Neural progenitor cell (in vitro differentiated cells): ENCODE measurements at regions not wholly inside any gene's neighbourhood (a gene's known extent, or its start where the extent isn't known, plus 50 kb on each side); places are given as distances from the start of the nearest gene placed in this dataset.
A peak's percentile ranks its signal among the peaks of the same experiment; 100 is the strongest.

Experiments
- DNase-seq: peaks from one replicate; pipeline ENCODE4 v3.0.0-alpha.2; 2016; ENCODE audit warnings: low spot score
- H2AFZ ChIP-seq: fragments of 200-600 bp; sonication (generic); replicated peaks from 2 replicates; pipeline ENCODE4 v1.6.1; 2016; ENCODE audit warnings: antibody characterized with exemption
- H3F3A ChIP-seq: fragments of 200-600 bp; sonication (generic); 2 replicates; pipeline ENCODE4 v1.6.1; 2016; ENCODE audit warnings: antibody characterized with exemption, low read depth
- H3K27ac ChIP-seq: fragments of 200-600 bp; sonication (generic); 2 replicates; pipeline ENCODE4 v1.5.1; 2016; ENCODE audit warnings: mild to moderate bottlenecking
- H3K27me3 ChIP-seq: fragments of 200-600 bp; sonication (generic); 2 replicates; pipeline ENCODE4 v1.6.1; 2016; ENCODE audit warnings: mild to moderate bottlenecking, moderate library complexity
- H3K36me3 ChIP-seq: fragments of 200-600 bp; sonication (generic); 2 replicates; pipeline ENCODE4 v1.5.1; 2016
- H3K4me1 ChIP-seq: fragments of 200-600 bp; sonication (generic); 2 replicates; pipeline ENCODE4 v1.6.1; 2016; ENCODE audit warnings: mixed run types
- H3K4me2 ChIP-seq: fragments of 200-600 bp; sonication (generic); 2 replicates; pipeline ENCODE4 v1.6.1; 2016
- H3K4me3 ChIP-seq: fragments of 200-600 bp; sonication (generic); 2 replicates; pipeline ENCODE4 v1.5.1; 2016
- H3K79me2 ChIP-seq: fragments of 200-600 bp; sonication (generic); 2 replicates; pipeline ENCODE4 v1.6.1; 2016; ENCODE audit warnings: low read depth
- H3K9ac ChIP-seq: fragments of 200-600 bp; sonication (generic); 2 replicates; pipeline ENCODE4 v1.6.1; 2016
- H3K9me3 ChIP-seq: fragments of 200-600 bp; sonication (generic); 2 replicates; pipeline ENCODE4 v1.5.1; 2016; ENCODE audit warnings: low read depth
- H4K20me1 ChIP-seq: fragments of 200-600 bp; sonication (generic); 2 replicates; pipeline ENCODE4 v1.6.1; 2016; ENCODE audit warnings: low read depth
- H3K27ac Mint-ChIP-seq: 3 replicates; pipeline ENCODE4 v1.8.0; 2021; ENCODE audit warnings: mixed read lengths
- H3K27me3 Mint-ChIP-seq: 2 replicates; pipeline ENCODE4 v1.8.0; 2022; ENCODE audit warnings: low read depth, mild to moderate bottlenecking, inconsistent platforms, moderate library complexity, mixed read lengths; ENCODE audit not compliant: insufficient read depth
- H3K36me3 Mint-ChIP-seq: 3 replicates; pipeline ENCODE4 v1.8.0; 2021; ENCODE audit warnings: mixed read lengths
- H3K4me1 Mint-ChIP-seq: 3 replicates; pipeline ENCODE4 v1.8.0; 2021; ENCODE audit warnings: mixed read lengths
- H3K4me3 Mint-ChIP-seq: 3 replicates; pipeline ENCODE4 v1.8.0; 2021; ENCODE audit warnings: mild to moderate bottlenecking, moderate library complexity, mixed read lengths
- H3K9me3 Mint-ChIP-seq: 3 replicates; pipeline ENCODE4 v1.8.0; 2020; ENCODE audit warnings: mixed read lengths
- CTCF ChIP-seq: fragments of 200-600 bp; sonication (generic); IDR thresholded peaks from 2 replicates; pipeline ENCODE4 v1.5.1; 2017; ENCODE audit warnings: antibody characterized with exemption, mild to moderate bottlenecking
- EZH2 ChIP-seq: fragments of 200-600 bp; sonication (generic); IDR thresholded peaks from 2 replicates; pipeline ENCODE4 v1.6.1; 2017; ENCODE audit warnings: antibody characterized with exemption, mild to moderate bottlenecking, moderate library complexity
- EZH2phosphoT487 ChIP-seq: fragments of 200-600 bp; sonication (generic); IDR thresholded peaks from 2 replicates; pipeline ENCODE4 v1.6.1; 2017; ENCODE audit warnings: antibody characterized with exemption

DNA sequence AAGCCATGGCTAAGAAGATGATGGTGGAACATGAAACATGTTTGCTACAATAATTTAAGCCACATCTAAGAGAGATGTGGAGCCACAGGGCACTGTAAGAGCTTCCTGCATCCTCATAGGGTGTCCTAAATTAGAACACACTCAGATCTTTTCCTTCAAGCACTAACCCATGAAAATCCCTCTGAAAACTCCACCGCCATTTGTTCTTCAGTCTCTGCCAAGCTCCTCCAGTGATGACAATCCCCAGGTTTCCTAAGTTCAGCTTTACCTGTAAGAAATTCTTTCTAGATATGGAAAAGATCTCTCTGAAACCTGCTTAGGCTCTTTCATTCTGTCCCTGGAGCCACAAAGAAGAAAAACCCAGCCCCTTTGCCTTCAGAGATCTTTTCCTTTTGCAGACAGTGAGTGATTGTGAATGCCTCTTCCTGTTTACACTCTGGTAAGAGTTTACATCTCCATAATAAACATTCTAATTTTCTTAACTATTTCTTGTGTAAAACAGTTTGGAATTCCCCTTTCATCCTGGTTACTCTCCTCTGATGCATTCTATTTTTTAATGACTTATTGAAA lies 907.2 kb downstream of the VRK1 start:
- Mint-ChIP-seq H3K9me3 (no peaks in the 10 kb centered on the region), H3K4me3 (no peak overlapping the region), H3K4me1 (no peaks in the 10 kb centered on the region), H3K27me3 (no peaks in the 10 kb centered on the region), H3K27ac (no peak overlapping the region), H3K36me3 (no peaks in the 10 kb centered on the region)
- Histone ChIP-seq H4K20me1 (no peaks in the 10 kb centered on the region), H3K9me3 (no peaks in the 10 kb centered on the region), H3K4me2 (no peak overlapping the region), H2AFZ (peak overlapping the region; percentile 50), H3K36me3 (no peaks in the 10 kb centered on the region), H3K9ac (no peak overlapping the region), H3F3A (no peaks in the 10 kb centered on the region), H3K4me1 (no peaks in the 10 kb centered on the region), H3K4me3 (no peak overlapping the region), H3K27me3 (no peaks in the 10 kb centered on the region), H3K27ac (no peak overlapping the region), H3K79me2 (no peaks in the 10 kb centered on the region)
- DNase-seq: no peak
- TF ChIP-seq EZH2phosphoT487: no peak
- no peak for TF ChIP-seq EZH2
- TF ChIP-seq CTCF: no peak

DNA sequence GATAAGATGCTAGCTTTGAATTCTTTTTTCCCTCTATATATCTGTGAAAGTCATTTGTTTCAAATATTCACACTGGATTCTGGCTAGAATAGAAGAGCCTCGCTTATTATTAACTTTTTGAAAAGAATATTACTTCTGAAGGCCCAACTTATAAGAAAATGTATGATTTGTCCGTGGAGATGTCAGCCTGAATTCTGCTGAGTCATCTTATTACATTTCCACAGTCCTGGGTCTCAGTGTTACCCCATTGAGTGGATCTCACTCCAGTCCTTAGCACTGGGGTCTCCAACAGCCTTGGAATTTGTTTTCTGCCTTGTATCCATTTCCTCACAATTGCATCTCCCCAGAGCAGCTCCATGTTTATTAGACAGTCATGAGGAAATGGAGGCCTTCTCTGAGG lies 907.9 kb downstream of the VRK1 start:
- Histone ChIP-seq H3K4me3 (no peak overlapping the region), H3K36me3 (no peaks in the 10 kb centered on the region), H3K27ac (no peak overlapping the region), H3K79me2 (no peaks in the 10 kb centered on the region), H3K9me3 (no peaks in the 10 kb centered on the region), H3K4me1 (no peaks in the 10 kb centered on the region), H3K4me2 (no peak overlapping the region), H4K20me1 (no peaks in the 10 kb centered on the region), H3K27me3 (no peaks in the 10 kb centered on the region), H3K9ac (no peak overlapping the region), H2AFZ (no peak overlapping the region), H3F3A (no peaks in the 10 kb centered on the region)
- Mint-ChIP-seq H3K27ac (no peak overlapping the region), H3K4me1 (no peaks in the 10 kb centered on the region), H3K36me3 (no peaks in the 10 kb centered on the region), H3K27me3 (no peaks in the 10 kb centered on the region), H3K4me3 (no peak overlapping the region), H3K9me3 (no peaks in the 10 kb centered on the region)
- no peak for TF ChIP-seq EZH2phosphoT487
- TF ChIP-seq EZH2: no peak
- TF ChIP-seq CTCF: no peak
- DNase-seq: no peak

- Histone ChIP-seq H3K79me2 (no peaks in the 10 kb centered on the region), H3F3A (no peaks in the 10 kb centered on the region), H2AFZ (no peak overlapping the region), H3K4me2 (no peak overlapping the region), H3K9ac (no peak overlapping the region), H4K20me1 (no peaks in the 10 kb centered on the region), H3K27me3 (no peaks in the 10 kb centered on the region), H3K9me3 (no peaks in the 10 kb centered on the region), H3K36me3 (no peaks in the 10 kb centered on the region), H3K27ac (no peak overlapping the region), H3K4me1 (no peaks in the 10 kb centered on the region), H3K4me3 (no peak overlapping the region)
- H3K4me3 Mint-ChIP-seq: no peak overlapping the region
- H3K4me1 Mint-ChIP-seq: no peaks in the 10 kb centered on the region
- TF ChIP-seq EZH2: no peak
- TF ChIP-seq CTCF: no peak
- TF ChIP-seq EZH2phosphoT487: no peak
- no peaks in the 10 kb centered on the region for H3K36me3 Mint-ChIP-seq
- no peaks in the 10 kb centered on the region for H3K9me3 Mint-ChIP-seq
- DNase-seq: no peak
- H3K27me3 Mint-ChIP-seq: no peaks in the 10 kb centered on the region
- H3K27ac Mint-ChIP-seq: no peak overlapping the region
Observed at GRCh38 chr14:97705976-97706375, 908.8 kb downstream of the VRK1 start.
